Activated CD4-positive, alpha-beta T cell treated with anti-CD3 and anti-CD28 coated beads, Interleukin-2, amount 50 U/mL, for 48 hours (primary cell): ENCODE measurements at regions not wholly inside any gene's neighbourhood (a gene's known extent, or its start where the extent isn't known, plus 50 kb on each side); places are given as distances from the start of the nearest gene placed in this dataset.
"Not testable (repeated sequence)": the region's sequence is repeated elsewhere in the genome, so short reads cannot be mapped to it uniquely, and the experiment has no call there.

ENCODE experiments used
- DNase-seq, 2 experiments: peaks; one replicate each; pipeline ENCODE4 v3.0.0-alpha.2; 2020

- not testable (repeated sequence) for DNase-seq
These were observed 58.9 kb upstream of the EEF2KMT start for GRCh38 chr16:5156486-5156885.

- DNase-seq, result not testable (repeated sequence)
These were observed 56.4 kb upstream of the EEF2KMT start for GRCh38 chr16:5154006-5154405.

GRCh38 chr16:5151409-5151808 is 53.8 kb upstream of the EEF2KMT start:
- not testable (repeated sequence) for DNase-seq
